HG03064 (cell line): ENCODE measurements at regions not wholly inside any gene's neighbourhood (a gene's known extent, or its start where the extent isn't known, plus 50 kb on each side); places are given as distances from the start of the nearest gene placed in this dataset.

ENCODE experiments used
- ATAC-seq: cut with Tn5 transposase; IDR thresholded peaks from one replicate; pipeline ENCODE4 v1.9.1; 2021; ENCODE audit warnings: low read depth; ENCODE audit not compliant: unreplicated experiment

DNA sequence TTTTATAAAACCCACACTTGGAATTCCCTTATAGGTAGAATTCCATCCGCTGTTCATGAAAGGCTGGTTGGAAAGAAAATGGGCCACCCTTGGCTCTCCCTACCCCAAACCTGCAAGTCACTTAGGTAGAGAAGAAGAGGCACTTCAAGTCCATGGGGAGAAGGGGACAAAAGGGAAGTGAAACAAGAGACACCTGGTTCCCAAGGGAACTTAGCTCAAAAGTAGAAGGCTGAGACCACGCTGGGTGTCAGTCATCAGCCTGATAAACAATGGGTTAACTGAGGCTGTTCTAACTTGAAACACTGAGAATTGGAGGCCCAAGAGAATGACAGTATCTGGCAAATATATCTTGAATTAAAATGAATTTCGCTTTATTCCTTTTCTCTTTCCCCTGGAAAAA, 330.8 kb upstream of the NFE2L3 start:
- no peak for ATAC-seq

DNA sequence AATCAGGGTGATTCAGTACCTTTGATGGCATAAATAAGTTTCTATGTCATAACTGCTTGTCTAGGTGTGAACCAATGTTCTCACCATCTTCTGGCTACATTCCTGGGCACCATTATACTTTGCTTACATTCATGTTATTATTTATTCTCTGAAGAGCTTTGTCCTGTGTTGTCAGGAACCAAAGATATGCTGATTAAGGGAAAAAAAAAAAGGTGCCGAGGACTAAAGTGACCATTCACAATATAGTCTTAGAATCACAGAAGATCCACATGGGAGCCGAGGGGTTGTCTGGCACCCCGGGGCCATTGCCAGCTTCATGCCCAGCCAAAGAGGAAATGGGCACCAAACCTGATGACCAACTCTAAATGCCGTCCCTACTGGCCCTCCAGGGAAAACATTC, 329.2 kb upstream of the NFE2L3 start:
- ATAC-seq: no peak

DNA sequence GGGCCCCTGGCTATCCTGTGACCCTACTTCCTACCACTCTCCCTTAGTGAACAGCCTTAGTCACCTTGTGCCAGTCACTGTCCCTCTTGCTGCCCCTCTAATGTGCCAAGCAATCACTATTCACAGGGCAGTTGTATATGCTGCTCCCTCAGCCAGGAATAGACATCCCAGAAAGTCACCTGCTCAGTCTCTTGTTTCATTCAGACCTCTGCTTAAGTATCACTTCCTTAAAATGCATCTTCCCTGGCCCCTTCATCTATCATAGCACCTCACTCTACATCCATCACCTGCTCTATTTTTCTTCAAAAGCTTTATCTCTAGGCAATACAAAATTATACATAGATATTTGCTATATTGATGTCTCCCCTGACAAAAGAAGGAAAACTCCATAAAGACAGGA, 328.4 kb upstream of the NFE2L3 start:
- no peak for ATAC-seq

DNA sequence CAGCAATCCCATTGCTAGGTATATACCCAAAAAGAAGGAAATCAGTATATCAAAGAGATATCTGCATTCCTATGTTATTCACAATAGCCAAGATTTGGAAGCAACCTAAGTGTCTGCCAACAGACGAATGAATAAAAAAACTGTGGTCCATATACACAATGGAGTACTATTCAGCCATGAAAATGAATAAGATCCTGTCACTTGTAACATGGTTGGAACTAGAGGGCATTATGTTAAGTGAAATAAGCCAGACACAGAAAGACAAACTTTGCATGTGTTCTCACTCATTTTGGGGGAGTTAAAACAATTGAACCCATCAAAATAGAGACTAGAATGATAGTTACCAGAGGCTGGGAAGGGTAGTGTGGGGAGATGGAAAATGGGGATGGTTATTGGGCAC, 323.5 kb upstream of the NFE2L3 start:
- no peak for ATAC-seq

DNA sequence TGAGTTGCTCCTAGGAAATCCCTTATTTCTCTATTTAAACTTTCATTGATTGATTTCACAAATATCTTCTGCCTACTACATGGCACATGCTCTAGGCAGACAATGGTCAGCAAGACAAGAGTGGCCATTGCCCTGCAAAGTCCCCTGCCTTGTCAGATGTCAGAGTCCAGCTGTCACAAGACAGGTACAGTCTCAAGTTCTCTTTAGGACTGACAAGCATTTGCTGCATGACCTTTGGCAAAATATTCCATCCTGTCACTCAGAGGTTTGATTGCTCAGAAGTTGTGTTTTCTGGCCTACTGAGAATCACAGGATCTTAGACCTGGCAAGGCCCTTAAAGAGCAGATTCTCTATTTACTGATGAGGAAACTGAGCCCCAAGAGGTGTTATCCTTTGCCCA, 322.3 kb upstream of the NFE2L3 start:
- no peak for ATAC-seq

DNA sequence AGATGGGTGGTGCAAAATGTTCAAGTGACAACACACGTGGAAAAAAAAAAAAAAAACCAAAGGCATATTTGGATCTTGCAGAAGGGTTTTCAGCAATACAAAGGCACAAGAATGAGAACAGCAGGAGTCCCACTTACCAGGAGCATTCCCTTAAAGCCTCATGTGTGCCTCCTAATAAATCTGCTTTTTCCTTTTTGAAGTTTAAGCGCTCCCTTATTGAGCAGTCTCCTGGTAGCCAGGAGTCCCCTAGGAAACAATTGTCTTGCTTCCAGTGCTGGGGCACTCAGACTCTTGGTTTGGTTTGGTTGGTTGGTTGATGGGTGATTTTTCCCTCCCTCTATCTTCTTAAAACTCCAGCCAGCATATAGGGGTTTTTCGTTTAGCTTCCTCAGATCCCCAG, 321.8 kb upstream of the NFE2L3 start:
- ATAC-seq: no peak

DNA sequence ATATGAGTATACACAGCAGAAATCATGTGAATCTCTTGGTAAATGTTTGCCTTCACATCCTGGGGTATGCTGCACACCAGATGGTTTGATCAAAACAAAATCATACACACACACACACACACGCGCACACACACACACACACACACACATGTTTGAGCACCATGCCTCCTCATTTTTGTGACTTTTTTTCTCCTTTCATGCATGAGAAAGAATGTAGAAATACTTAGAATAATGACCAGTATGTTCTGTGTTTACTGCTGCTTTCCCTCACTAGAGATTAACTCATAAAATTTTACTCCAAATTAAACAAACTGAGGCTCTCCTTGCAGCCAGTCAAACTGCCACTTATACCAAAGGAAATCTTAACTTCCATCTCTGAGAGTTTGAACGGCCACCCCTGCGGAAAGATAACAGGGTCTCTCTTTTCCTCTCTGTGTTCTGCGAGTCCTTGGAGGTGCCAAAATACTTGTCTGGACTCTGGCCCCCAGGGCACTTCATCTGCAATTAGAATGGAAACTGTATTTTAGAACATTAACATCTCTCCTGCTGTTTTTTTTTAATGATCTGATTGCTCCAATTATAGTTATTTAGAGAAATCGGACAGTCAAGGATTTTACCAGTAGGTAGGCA, 320.8 kb upstream of the NFE2L3 start:
- ATAC-seq: no peak

DNA sequence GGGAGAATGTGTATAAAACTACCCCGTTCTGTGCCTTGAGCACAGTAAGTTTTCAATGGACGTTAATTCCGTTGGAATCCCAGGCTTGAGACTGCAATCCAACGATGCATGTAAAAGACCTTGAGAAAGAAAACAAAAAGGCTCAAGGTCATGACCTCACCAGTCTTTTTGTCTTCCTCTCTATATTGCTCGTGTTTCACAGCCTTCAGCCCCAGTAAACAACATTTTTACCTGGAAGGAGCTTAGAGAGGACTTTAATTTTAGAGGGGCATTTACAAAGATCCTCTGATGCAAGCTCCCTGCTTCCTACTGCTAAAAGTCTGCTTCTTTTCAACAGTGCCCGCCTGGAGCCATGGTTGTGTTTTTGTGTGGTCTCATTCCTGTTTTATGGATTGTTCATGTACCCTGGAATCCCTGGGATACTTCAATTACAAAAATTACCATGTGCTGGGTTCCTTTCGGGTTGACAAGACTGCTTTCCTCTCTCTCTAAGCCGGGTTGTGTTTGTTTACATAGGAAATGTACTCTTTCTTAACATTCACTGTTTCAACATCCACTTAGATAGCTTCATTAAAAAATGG, 320.1 kb upstream of the NFE2L3 start:
- no peak for ATAC-seq

DNA sequence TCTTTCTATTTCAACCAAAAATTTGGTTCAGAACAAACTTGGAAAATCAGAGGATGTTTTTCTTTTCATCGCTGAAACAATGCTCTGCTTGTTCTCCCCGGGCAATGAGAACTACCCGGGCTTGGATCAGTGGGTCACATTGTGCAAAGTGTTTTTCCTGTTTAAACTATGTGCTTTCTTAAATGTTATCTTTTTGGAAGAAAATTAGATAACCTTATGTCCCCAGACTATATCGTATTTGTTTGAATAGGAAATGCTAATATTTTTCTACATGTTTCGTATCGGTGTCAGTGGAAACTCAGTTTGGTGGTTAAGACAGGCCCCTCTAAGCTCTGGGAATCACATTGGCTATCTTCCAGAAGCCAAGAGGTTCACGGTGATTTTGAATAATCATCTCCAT, 319.5 kb upstream of the NFE2L3 start:
- no peak for ATAC-seq

DNA sequence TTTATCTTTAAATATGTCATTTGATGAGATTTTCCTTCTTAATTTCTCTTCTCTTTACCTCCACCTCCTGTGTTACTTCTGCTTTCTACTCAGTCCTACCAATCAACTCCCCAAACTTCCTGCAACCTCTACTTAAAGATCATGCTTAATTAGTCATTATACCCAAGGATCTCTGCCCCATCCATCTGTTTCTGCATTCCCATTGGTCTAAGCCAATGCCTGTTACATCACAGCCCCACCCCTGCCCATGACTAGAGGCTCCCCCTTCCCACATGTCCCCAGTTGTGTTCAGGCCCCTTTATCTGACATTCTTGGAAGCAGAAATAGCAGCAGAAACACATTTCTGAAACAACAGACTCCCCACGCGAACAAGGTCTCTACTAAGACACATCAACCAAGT, 319.1 kb upstream of the NFE2L3 start:
- no peak for ATAC-seq

DNA sequence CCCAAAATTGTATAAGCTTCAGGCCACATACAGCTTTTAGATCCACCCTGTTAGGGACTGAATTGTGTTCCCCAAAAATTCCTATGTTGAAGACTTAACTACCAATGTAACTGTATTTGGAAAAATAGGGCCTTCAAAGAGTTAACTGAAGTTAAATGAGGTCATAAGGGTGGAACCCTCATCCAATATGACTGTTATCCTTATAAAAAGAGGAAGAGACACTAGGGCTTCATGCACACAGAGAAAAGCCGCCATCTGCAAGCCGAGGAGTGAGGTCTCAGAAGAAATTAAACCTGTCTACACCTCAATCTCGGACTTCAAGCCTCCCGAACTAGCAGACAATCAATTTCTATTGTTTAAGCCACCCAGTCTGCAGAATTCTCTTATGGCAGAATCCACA, 317.9 kb upstream of the NFE2L3 start:
- no peak for ATAC-seq

DNA sequence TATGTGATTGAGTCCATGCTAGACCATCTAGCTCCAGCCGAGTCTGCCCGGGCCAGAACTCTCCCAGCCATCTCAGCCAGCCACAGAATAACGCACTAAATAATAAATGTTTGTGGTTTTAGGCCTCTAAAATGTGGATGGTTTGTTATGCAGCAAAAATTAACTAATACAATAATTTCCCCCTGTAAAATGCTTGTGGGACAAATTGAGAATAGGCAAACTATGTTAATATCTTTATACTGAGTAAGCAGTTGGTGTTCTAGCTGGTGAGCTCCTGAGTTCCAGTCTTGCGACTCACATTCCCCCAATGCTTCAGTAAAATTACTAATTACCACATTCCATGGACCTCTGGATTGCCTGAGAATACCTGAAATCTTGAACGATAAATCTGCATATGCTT, 316.8 kb upstream of the NFE2L3 start:
- ATAC-seq: no peak

DNA sequence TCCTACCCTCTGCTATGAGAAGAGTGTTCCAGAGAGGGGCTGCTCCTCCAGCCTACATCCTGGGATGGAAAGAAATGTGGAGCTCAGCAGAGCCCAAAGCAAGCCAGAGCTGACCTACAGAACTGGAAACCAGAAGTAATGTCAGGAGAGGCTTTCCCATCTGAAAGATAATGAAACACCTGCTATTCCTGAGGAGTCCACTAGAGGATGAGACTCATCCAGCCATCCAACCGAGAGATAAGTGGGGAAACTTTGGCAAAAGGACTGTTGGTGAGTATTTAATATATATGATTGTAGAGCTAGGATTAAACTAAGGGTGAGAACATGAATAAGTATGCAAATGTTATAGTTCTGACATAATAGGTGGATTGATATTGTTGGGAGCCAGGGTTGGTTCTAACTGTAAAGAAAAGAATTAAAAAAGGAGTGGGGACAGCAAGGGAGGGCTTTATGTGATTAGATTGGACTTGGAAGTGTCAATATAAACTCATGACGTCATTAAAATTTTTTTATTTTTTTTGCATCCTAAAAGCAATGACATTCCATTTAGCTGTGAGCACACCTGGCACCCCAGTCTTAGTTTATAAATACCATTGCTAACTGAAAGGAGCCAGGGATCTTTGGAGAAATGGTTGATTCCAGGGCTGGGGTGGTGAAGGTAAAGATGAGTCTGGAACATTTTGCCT, 312.8 kb upstream of the NFE2L3 start:
- no peak for ATAC-seq

DNA sequence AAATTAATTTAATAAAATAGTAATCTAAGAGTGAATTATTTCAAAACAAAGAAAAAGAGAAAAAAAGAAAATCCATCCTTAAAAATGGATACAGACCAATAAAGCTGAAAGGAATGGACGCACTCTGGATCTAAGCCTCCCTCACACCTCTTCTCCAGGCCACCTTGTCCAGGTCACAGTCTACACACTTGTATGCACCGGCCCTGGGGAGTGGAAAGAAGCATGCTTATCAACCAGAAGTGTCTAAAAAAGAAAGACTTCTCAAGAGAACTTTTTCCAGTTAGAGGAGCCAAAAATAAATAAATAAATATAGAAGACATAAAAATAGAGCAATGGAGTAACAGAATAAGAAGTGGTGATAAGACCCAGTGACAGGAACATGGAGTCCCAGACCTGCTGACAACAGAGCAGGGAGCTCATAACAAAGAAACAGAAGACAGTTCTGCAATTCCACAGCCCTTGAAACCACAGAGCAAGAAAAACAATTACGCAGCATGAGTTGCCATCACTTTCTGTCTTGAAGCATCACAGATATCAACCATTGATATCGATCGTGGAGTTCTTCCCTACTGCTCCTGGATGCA, 311.7 kb upstream of the NFE2L3 start:
- no peak for ATAC-seq

DNA sequence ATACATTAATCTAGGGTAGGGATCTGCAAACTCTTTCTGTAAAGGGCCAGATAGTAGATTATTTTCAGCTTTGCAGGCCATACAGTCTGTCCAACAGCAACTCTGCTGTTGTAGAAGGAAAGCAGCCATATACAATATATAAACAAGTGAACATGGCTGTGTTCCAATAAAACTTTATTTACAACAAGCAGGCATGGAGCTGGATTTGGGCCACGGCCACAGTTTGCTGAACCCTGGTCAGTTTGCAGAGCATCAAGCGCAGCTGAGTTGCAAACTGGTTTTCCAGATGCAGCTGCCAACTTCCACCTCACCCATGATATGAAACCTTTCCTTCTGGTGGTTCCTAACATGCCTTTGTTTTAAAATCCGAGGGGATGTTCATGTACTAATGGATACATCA, 310.4 kb upstream of the NFE2L3 start:
- no peak for ATAC-seq

DNA sequence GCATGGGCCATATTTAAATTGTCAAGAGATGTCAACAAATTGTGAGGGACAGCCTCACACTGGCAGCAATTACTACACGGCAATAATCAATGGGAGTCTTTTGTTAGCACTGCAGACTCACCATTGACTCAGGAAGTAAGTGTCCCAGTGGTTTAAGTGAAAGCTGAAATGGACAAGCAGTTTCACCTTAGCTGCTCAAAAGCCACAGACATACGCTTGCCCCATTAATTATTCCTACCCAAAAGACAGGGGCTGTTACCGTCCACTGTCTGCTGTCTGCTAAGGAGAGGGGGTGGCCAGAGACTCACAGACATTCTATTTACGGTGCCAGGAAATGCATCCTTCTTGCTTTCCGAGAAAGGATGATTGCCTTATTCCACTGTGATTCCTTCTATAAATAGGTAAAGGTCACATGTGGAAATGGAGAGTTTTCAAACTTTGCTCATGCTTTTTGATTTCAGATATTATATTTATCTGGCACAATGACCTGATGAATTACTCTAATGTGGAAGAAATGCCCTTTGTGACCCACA, 309.7 kb upstream of the NFE2L3 start:
- no peak for ATAC-seq

DNA sequence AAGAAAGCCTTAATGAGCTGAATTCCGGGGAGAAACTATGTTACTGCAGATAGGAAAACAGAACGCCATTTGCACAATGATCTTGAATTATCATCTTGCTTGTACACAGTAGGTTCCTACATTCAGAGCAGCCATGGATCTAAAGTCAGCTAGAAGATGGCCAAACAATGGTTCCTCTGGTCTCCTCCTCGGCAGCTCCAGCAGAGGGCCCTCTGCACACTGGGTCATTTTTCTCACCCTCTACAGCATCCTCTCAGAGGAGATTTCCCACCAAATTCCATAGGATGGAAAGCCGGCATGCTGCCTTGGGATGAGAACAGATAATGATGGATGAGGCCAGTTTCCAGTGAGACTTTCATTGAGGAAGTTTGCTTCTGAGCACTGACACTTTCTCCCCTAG, 308.5 kb upstream of the NFE2L3 start:
- no peak for ATAC-seq

DNA sequence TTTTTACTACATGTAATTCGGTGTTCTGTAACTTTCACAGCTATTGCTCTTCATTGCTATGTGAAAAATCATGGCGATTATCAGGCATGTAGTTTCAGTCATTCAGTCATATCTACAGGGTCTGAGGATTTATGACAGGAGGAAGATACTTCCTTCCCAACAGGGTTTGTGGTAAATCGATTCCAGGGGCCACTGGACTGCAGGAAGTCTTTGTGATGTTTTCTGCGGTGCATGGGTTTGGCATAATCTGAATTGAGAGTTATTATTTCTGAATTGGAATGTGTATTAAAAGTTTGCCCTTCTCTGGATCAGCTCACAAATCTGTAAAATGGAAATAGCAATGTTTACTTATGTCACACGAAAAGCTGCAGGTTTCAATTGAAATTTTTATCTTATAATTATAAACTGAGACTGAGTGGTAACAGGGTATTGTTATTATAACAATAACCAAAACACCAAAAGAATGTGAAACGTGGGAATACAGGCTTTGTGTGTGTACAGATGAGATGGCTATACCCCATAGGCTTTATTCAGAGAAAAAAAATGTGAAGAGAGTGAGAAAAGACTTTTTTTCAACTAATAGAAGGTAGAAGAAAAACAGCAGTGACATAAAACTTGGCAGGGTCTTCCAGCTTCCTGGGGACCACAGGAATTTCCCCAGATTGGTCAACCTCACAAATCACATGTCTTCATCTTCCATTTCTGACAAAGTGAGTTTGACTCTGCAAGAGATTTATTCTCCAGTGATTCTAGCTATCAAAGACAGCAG, 307.7 kb upstream of the NFE2L3 start:
- no peak for ATAC-seq

DNA sequence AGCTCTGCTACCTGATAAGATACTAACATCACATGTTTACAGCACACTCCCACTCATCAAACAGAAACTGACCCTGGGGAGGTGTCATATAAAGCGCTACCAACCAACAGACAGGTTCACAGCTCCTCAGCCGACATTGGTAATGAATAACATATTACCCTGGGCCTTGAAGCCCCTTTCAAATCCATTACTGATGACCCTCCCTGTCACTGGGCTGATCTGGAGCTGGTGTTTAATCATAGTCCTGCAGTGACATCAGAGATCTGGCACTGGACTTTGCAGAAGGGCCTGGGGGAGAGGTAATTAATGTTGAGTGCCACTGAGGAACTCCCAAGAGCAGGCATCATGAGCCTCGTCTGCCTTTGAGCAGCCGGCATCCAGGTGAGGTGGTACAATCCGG, 306.5 kb upstream of the NFE2L3 start:
- no peak for ATAC-seq

DNA sequence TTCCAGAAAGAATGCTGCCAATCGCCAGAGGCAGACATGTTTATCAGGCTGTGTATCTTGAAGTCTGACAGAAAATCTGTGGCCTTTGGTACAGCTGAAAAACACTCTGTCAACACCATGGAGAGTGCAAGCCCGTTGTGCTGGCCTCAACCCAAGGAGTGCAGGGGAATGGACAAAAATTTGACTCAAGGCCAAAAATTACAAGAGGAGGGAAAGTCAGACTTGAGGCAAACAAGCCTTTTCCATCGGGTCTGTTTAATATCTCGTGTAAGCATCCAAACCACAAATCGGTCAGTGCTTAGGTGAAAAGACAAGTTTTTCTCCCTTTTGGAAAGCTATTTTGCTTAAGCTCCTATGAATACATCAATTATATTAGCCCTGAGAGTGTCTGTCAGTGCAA, 305.3 kb upstream of the NFE2L3 start:
- ATAC-seq: no peak
